ENCODE measurements at regions not wholly inside any gene's neighbourhood (a gene's known extent, or its start where the extent isn't known, plus 50 kb on each side); places are given as distances from the start of the nearest gene placed in this dataset.
"Not testable (repeated sequence)": the region's sequence is repeated elsewhere in the genome, so short reads cannot be mapped to it uniquely, and the experiment has no call there.

DNA sequence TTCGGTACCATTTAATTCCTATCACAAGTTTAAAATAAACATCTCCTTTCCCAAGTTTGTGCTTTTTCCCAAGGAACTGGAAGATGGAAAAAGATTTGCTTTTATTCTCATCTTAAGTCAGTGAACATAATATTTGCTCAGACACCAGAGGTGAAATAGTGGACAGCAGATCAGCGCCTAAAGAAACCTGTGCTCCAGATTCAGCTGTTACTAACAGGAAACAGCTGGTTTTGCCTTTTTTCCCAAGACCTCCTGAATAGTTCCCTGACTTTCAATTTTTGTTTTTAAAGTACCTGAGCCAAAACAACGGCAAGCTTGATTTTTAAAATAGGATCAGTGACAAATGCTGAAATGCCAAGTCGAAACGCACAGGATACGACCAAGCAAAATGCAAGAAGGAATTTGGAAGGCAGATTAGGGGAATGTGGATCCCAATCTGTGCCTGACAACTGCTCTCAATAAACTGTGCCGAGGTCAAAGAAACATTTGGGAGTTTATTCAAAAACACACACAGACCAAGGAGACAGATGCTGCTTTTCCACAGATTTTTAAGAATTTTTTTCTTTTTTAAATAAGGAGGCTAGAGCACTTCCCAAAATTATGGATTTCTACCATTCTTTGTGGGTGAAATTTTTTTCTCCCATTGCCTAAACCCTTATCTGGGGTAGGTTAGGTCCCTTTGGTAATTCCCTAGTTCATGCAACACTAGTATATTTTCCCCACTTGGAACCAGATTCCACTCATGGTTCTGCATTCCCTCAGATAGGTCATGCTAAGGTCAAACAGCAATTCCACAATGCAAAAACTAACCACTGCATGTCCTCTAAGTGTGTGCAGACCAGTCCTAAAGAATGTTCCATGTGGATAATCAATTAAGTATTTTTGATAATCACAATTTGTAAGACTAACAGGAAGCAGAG lies 121.5 kb upstream of the PDE1A start:
- Histone ChIP-seq H3K9me3 (ENCODE audit: insufficient read depth, low read depth, low read length) (no peaks in the 10 kb centered on the region), H3K4me3 (ENCODE audit: low read length, poor library complexity, severe bottlenecking) (no peak overlapping the region), H3K9me2 (replicated peaks; ENCODE audit: low read depth, low read length) (no peaks in the 10 kb centered on the region), H2AFZ (ENCODE audit: low read length) (no peak overlapping the region), H3K79me2 (ENCODE audit: insufficient read depth, low read length) (no peaks in the 10 kb centered on the region), H3F3A (ENCODE audit: low read depth) (no peaks in the 10 kb centered on the region), H4K20me1 (ENCODE audit: insufficient read depth, low read length, poor library complexity, severe bottlenecking) (no peaks in the 10 kb centered on the region), H3K27me3 (ENCODE audit: insufficient read depth, low read length, poor library complexity, severe bottlenecking) (no peaks in the 10 kb centered on the region), H3K4me2 (ENCODE audit: low read depth, low read length, poor library complexity, severe bottlenecking) (no peak overlapping the region), H3K4me1 (ENCODE audit: insufficient read depth, low read length, poor library complexity, severe bottlenecking) (no peaks in the 10 kb centered on the region), H3K9ac (ENCODE audit: low read depth, low read length, poor library complexity, severe bottlenecking) (no peak overlapping the region), H3K36me3 (ENCODE audit: insufficient read depth, low read length) (no peaks in the 10 kb centered on the region)
- TF ChIP-seq EZH2phosphoT487 (IDR thresholded peaks at IDR 0.05; ENCODE audit: borderline replicate concordance), result no peak

DNA sequence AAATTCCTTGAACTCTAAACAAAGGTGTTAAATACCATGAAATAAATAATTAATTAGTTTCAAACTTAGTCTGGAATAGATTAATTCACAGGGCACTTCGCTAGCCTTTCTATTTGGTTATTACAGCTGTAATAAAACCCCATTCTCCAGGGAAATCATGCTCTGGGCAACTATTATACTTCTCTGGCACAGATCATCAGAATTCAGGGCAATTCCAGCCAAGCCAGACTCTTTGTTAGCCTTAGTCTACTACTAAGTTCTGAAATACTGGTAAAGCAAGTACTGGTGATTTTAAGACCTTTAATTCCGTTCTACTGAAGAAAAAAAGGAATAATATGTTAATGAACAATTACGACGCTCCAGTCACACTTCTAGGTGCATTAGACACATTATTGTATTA lies 123.4 kb upstream of the PDE1A start:
- H2AFZ ChIP-seq (ENCODE audit: low read length), result no peak overlapping the region
- no peaks in the 10 kb centered on the region for H3F3A ChIP-seq (ENCODE audit: low read depth)
- no peaks in the 10 kb centered on the region for H3K4me1 ChIP-seq (ENCODE audit: insufficient read depth, low read length, poor library complexity, severe bottlenecking)
- no peaks in the 10 kb centered on the region for H3K79me2 ChIP-seq (ENCODE audit: insufficient read depth, low read length)
- H3K4me3 ChIP-seq (ENCODE audit: low read length, poor library complexity, severe bottlenecking), result no peak overlapping the region
- TF ChIP-seq EZH2phosphoT487 (IDR thresholded peaks at IDR 0.05; ENCODE audit: borderline replicate concordance), result no peak
- TF ChIP-seq, protein P1, sequence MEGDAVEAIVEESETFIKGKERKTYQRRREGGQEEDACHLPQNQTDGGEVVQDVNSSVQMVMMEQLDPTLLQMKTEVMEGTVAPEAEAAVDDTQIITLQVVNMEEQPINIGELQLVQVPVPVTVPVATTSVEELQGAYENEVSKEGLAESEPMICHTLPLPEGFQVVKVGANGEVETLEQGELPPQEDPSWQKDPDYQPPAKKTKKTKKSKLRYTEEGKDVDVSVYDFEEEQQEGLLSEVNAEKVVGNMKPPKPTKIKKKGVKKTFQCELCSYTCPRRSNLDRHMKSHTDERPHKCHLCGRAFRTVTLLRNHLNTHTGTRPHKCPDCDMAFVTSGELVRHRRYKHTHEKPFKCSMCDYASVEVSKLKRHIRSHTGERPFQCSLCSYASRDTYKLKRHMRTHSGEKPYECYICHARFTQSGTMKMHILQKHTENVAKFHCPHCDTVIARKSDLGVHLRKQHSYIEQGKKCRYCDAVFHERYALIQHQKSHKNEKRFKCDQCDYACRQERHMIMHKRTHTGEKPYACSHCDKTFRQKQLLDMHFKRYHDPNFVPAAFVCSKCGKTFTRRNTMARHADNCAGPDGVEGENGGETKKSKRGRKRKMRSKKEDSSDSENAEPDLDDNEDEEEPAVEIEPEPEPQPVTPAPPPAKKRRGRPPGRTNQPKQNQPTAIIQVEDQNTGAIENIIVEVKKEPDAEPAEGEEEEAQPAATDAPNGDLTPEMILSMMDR (conservative IDR thresholded peaks at IDR 0.05; ENCODE audit: low read length), result no peak
- no peaks in the 10 kb centered on the region for H3K9me3 ChIP-seq (ENCODE audit: insufficient read depth, low read depth, low read length)
- no peak overlapping the region for H3K4me2 ChIP-seq (ENCODE audit: low read depth, low read length, poor library complexity, severe bottlenecking)
- H3K27me3 ChIP-seq (ENCODE audit: insufficient read depth, low read length, poor library complexity, severe bottlenecking), result no peaks in the 10 kb centered on the region
- no peaks in the 10 kb centered on the region for H3K9me2 ChIP-seq (replicated peaks; ENCODE audit: low read depth, low read length)
- H4K20me1 ChIP-seq (ENCODE audit: insufficient read depth, low read length, poor library complexity, severe bottlenecking), result no peaks in the 10 kb centered on the region
- H3K36me3 ChIP-seq (ENCODE audit: insufficient read depth, low read length), result no peaks in the 10 kb centered on the region
- no peak overlapping the region for H3K9ac ChIP-seq (ENCODE audit: low read depth, low read length, poor library complexity, severe bottlenecking)

- not testable (repeated sequence) for H2AFZ ChIP-seq (ENCODE audit: low read length); H3K9ac ChIP-seq (ENCODE audit: low read depth, low read length, poor library complexity, severe bottlenecking); H3K4me1 ChIP-seq (ENCODE audit: insufficient read depth, low read length, poor library complexity, severe bottlenecking)
These were observed 125.4 kb upstream of the PDE1A start for GRCh38 chr2:182552232-182552631.

GRCh38 chr2:182552785-182553184 lies 125.9 kb upstream of the PDE1A start:
- H3K79me2 ChIP-seq (ENCODE audit: insufficient read depth, low read length); H2AFZ ChIP-seq (ENCODE audit: low read length); H3K4me3 ChIP-seq (ENCODE audit: low read length, poor library complexity, severe bottlenecking); H3K4me1 ChIP-seq (ENCODE audit: insufficient read depth, low read length, poor library complexity, severe bottlenecking); H3K9me3 ChIP-seq (ENCODE audit: insufficient read depth, low read depth, low read length); H4K20me1 ChIP-seq (ENCODE audit: insufficient read depth, low read length, poor library complexity, severe bottlenecking); H3K9me2 ChIP-seq (replicated peaks; ENCODE audit: low read depth, low read length); H3K27me3 ChIP-seq (ENCODE audit: insufficient read depth, low read length, poor library complexity, severe bottlenecking); H3K9ac ChIP-seq (ENCODE audit: low read depth, low read length, poor library complexity, severe bottlenecking); H3F3A ChIP-seq (ENCODE audit: low read depth); H3K4me2 ChIP-seq (ENCODE audit: low read depth, low read length, poor library complexity, severe bottlenecking); H3K36me3 ChIP-seq (ENCODE audit: insufficient read depth, low read length): not testable (repeated sequence)

More at GRCh38 chr2:182552232-182552631, 125.4 kb upstream of the PDE1A start:
- H3K9me2 ChIP-seq (replicated peaks; ENCODE audit: low read depth, low read length); H3K27me3 ChIP-seq (ENCODE audit: insufficient read depth, low read length, poor library complexity, severe bottlenecking); H3K36me3 ChIP-seq (ENCODE audit: insufficient read depth, low read length); H3F3A ChIP-seq (ENCODE audit: low read depth); H3K79me2 ChIP-seq (ENCODE audit: insufficient read depth, low read length); H3K4me2 ChIP-seq (ENCODE audit: low read depth, low read length, poor library complexity, severe bottlenecking); H4K20me1 ChIP-seq (ENCODE audit: insufficient read depth, low read length, poor library complexity, severe bottlenecking); H3K4me3 ChIP-seq (ENCODE audit: low read length, poor library complexity, severe bottlenecking); H3K9me3 ChIP-seq (ENCODE audit: insufficient read depth, low read depth, low read length): not testable (repeated sequence)
